Activated CD4-positive, alpha-beta T cell treated with anti-CD3 and anti-CD28 coated beads, Interleukin-2, amount 50 U/mL, for 1 hour (primary cell): ENCODE measurements at regions not wholly inside any gene's neighbourhood (a gene's known extent, or its start where the extent isn't known, plus 50 kb on each side); places are given as distances from the start of the nearest gene placed in this dataset.
"Not testable (repeated sequence)": the region's sequence is repeated elsewhere in the genome, so short reads cannot be mapped to it uniquely, and the experiment has no call there.

Experiments
- DNase-seq: peaks from one replicate; pipeline ENCODE4 v3.0.0-alpha.2; 2020

DNA sequence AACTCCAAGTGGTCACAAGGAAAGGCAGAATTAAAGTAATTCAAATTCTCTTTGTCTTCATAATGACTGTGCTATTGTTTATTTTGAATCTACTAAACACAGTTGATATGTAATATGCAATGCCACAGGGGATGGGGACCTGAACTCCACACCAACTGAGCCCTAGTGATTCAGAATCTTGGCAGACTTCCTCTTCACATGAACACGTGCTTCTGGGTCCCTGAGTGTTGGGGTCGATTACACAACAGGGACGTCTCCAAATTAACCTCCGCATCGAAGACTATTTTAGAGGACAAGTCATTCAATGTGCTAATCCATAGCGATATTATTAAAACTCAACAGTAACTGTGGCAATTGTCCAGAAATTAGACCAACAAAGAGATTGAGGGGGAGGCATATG, 95.3 kb upstream of the CARD11 start:
- DNase-seq, result no peak

DNA sequence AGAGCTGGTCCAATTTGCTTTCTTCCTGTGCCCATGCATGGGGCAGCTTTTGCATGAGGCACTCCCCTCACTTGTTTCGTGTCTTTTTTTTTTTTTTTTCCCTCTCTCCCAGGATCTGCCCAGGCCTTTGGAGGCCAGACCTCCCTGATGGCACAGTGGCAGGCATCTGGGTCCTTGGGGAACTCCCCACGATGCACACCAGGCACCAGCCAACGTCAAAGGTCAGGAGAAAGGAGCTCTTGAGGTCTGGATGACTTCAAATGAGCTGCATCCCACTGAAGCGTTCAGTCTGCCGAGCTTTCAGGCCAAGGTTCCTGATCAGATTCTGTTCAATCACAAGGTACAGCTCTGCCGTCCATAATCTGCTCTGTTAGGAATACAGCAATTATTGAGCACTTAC, 97.2 kb upstream of the CARD11 start:
- no peak for DNase-seq

DNA sequence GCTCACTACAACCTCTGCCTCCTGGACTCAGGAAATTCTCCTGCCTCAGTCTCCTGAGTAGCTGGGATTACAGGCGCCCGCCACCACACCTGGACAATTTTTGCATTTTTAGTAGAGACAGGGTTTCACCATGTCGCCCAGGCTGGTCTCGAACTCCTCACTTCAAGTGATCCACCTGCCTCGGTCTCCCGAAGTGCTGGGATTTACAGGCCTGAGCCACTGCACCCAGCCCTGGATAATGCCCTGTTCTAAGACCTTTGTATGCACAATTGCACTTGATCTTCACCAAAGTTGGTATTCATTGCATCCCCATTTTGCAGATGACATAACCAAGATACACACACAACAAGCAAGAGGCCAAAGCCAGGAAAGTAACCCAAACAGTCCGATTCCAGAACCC, 97.7 kb upstream of the CARD11 start:
- DNase-seq, result no peak

DNA sequence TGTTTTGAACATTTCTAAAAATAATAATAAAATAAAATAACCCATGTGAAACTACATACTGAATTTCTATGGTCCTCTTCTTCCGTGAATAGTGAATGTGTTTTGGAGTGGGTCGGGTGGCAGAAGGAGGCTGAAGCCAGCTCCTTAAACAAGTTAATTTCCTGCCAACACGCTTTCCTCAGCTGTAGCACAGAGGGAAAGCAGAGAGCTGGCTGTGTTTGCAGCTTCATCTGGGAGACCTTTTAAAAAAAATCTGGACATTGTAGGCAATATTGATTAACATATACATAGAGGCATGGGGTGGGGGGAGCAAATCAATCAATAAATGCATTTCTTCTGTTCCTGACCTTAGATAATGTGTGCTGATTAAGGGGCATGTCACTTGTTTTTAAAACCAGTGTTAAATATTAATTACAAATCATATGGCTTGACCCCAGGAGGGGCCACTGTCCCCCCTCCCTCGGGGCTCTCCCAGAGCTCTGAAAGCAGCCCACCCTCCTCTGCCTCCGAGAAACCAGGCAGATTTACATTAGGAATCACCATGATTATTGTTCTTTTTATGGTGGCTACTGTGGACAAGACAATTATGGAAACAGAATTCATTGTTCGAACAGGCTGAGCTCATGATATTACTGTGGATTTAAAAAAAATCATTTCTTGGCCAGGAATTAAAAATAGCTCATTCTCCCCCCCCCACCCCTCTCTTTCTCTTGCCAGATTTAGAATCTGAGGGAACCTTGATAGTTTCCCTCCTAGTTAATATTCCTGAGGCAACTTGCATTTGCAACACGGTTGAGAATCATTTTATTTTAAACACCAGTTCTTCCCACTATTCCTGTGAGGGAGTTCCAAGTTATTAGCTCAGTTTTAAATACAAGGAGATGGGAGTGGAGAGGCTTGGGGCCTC, 100.5 kb upstream of the CARD11 start:
- DNase-seq, result no peak

DNA sequence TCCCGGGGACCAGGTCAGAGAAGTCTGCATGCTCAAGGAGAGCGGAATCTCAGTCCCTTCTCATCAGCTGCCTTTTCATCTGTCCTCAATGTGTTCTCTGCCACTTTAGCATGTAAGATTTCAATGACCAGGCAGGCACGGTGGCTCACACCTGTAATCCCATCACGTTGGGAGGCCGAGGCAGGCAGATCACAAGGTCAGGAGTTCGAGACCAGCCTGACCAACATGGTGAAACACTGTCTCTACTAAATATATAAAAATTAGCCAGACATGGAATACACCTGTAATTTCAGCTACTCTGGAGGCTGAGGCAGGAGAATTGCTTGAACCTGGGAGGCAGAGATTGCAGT, 101.1 kb upstream of the CARD11 start:
- DNase-seq, result not testable (repeated sequence)

DNA sequence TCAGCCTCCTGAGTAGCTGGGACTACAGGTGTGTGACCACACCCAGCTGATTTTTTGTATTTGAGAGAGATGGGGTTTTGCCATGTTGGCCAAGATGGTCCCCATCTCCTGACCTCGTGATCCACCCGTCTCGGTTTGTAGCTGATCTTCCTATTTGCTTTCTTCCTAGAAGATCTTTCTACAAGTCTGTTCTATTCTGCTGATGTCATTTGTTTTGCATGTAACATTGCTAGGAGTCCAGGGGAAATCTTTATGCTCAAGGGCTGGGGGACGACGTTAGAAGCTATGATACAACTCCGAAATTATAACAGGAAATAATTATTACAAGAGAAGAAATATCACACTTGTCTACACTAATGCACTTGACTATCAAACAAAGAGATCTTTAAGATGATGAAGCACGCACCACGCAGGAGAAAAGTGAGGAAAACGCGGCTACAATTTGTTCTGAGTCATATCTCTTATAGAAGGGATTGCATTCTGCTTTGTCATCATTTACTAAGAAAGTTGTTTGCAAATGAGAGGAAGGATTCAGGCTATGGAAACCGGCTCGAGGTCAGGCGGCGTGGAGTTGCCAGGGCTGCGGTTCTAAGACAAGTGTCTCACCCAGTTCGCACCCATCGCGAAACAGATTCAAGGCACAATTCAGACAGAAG, 103.0 kb upstream of the CARD11 start:
- DNase-seq, result no peak

DNA sequence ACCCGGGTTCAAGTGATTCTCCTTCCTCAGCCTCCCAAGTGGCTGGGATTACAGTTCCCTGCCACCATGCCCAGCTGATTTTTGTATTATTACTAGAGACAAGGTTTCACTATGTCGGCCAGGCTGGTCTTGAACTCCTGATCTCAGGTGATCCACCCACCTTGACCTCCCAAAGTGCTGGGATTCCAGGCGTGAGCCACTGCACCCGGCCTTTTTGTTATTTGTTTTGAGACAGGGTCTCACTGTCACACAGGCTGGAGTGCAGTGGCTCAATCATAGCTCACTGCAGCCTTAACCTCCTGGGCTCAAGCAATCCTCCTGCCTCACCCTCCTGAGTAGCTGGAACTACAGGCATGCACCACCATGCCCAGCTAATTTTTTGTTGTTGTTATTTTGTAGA, 104.8 kb upstream of the CARD11 start:
- DNase-seq, result not testable (repeated sequence)

DNA sequence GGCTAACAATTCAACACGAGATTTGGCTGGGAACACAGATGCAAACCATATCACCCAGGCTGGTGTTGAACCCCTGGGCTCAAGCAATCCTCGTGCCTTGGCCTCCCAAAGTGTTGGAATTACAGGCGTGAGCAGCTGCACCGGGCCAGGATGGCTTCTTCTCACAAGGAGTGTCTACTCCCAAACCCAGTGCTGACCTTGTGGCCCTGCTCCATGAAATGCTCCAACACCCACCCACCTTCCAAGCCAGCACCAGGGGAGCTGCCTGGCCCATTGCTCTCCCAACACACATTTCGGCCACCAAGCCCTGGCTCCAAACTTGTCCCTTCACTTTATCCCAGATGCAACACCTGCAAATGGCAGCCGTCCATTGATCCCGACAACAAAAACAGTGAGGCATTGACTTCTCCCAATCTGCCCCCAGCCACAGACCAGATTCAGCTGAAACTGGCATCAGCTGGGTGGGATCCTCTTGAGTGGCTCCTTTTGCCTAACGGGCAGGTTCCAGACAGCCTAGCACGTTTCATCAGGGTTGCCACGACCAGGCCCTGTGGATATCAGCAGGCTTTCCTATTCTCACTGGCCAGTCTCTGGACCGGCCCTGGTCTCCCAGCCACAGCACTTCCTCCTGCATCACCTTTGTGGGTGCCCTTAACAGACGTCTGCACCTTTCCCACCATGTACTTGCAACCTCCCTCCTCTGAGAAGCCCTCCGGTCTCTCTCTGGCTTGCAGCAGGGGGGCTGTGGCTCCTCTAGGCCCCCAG, 105.7 kb upstream of the CARD11 start:
- no peak for DNase-seq

DNA sequence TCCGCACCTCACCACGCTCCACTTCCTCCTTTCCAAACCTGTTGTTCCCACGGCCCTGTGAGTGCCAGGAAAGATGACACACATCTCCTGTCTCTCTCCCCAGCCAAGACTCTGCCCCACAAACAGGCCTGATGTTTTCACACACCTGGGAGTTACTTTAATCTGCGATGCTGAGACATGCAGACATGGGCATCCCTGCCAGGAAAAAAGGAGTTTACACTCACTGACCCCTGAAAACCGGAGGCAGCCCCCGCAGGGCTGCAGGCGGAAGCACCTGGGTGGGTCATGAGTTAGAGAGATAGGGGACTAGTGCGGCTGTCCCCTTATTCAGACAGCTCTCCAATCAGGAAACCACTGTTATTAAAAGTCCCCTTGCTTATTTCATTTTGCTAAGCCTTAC, 106.4 kb upstream of the CARD11 start:
- DNase-seq, result no peak

DNA sequence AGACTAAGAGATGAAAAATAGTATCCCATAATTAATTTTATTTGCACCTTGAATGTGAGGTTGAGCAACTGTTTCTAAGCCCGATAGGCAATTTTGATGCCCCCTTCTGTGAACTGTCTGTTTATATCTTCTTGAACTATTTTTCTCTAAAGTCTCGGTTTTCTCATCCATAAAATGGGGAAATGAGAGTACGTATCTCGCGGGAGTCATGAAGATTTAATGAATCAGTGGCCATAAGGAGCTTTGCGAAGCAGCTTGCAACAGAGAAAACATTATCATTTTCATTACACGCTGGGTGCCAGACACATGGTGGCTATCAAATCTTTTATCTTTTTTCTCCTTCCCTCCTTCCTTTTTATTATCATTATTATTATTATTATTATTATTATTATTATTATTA, 108.1 kb upstream of the CARD11 start:
- no peak for DNase-seq

DNA sequence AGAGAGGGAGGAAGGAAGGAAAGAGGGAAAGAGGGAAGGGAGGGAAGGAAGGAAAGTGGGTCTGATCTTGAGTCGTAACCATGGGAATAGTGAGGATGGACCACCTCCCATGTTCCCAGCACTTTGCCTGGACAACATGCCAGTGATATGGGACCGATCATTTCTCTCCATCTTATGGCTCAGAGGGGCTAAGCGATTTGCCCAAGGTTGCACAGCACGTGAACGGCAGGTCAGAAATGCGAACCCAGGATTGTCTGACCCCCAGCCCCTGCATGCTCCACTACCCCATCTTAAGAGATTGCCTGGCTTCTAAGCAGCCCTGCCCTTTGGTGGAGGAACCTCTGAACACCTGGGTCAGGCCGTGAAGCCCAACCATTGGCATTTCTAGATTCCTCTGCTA, 109.0 kb upstream of the CARD11 start:
- DNase-seq, result no peak

DNA sequence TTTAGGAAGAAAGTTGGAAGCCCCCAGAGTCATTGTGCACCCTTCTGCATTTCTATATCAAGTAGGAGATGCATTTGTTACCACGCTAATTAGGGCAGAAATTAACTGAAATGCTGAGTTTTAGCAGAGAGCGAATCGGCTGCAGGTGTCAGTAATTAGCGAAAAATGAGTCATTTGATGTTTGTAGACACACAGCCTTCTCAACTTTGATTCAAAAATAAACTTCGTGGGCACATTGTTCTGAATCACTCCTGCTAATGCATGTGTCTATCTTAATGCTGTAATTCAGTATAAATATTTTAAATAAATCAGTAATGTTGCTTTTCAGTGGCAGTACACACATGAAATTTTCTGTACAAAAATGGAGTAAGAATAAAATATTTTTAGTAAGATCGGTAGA, 109.5 kb upstream of the CARD11 start:
- no peak for DNase-seq

DNA sequence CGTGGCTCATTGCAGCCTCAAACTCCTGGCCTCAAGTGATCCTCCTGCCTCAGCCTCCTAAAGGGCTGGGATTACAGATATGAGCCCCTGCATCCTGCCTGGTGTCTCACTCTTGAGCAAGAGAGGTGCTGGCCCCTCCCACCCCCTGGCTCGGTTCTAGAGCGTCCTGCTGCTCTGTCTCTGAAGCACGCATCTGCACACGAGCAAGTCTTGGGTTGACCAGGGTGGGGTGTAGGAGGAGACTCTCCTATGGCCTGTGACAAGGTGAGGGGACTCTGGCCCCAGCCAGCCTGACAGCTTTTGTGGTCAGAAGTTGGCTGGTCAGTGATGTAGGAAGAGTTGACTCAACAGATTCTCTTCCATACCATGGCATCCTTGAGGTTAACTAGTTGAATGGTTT, 110.7 kb upstream of the CARD11 start:
- DNase-seq, result no peak

DNA sequence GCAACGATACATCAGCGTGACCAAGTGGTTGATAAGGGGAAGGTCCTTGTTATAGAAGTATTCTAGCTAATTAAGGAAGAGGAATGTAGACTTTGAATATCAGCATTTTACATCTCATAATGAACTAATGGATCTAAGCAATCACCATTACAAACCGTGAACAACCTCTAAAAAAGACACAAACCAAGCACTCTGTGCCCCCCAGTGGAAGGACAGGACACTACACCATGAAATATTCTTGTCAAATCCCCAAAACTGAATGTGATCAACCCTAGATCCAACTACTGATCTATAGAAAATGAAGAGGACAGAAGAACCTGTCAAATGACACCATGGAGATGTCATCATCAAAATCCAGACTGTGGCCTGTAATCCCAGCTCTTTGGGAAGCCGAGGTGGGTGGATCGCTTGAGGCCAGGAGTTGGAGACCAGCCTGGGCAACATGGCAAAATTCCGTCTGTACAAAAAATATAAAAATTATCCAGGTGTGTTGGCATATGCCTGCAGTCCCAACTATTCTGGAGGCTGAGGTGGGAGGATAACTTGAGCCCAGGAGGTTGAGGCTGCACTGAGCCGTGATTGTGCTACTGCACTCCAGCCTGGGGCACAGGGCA, 111.3 kb upstream of the CARD11 start:
- peak; percentile 54 for DNase-seq

DNA sequence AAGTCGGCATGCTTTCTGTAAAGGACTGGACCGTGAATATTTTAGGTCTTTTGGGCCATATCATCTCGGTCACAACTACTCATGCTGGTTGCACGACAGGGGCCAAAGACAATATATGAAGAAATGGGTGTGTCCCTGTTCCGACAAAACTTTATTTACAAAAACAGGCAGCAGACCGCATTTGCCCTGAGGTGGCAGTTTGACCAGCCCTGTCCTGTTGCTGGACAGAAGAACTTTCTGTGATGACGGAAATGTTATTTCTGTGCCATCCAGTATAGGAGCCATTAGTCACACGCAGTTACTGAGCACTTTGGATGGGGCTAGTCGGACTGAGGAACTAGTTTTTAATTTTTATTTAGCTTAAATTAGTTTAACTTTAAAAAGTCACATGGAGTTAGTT, 112.8 kb upstream of the CARD11 start:
- no peak for DNase-seq

DNA sequence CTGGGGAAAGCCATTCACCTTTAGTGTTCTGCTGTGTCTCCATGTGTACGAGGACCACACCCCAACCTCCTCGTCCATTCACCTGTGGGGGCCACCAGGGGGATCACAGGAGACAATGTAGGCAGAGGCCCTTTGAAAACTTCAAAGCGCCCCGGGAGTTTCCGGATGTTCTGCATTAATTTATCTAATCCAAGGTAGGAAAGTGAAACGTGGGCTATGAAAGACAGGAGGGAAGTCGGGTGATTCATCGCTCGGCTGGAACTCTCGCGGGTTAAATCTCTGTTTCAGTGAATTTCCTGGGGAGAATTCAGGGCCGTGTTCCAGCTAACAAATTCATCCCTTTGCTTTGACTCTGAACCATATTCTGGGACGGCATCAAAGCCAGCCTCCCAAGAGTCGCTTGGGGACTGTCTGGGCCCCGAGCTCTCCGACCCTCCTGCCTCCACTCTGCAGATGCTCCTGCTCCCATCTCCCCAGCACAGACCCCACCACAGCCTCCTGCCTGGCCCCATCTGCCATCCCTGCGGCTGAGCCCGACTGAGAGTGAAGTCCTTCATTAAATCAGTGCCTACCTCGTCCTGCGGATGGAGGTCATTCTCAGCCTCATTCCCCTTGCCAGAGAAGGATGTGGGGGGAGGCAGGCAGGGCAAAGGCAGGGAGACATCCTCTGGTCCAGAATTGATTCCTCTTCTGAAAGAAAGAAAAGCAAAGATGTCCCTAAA, 114.1 kb upstream of the CARD11 start:
- no peak for DNase-seq

DNA sequence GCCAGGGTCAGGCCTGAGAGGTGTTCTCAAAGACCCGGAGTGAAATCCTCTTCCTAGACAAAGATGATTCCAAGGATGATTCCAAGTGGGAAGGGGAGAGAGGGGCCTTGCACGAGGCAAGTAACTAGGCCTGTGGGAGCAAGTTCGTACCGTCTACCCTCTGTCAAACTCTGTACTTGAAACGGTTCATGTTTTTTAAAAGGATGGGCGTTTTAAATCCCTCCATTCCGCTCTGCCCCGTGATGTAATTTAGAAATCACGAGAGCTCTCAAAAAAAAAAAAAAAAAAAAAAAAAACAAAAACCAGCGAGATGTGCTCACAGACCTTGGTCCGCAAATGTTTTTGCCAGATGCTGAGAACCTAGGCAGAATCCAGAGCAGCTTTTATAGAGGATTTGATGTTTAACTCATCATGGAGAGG, 114.7 kb upstream of the CARD11 start:
- no peak for DNase-seq

DNA sequence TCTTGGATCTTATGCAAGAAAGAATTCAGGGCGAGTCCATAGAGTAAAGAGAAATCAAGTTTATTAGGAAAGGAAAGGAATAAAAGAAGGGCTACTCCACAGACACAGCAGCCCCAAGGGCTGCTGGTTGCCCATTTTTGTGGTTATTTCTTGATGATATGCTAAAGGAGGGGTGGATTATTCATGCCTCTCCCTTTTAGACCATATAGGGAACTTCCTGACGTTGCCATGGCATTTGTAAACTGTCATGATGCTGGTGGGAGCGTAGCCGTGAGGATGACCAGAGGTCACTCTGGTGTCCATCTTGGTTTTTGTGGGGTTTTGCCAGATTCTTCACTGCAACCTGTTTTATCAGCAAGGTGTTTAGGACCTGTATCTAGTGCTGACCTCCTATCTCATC, 115.4 kb upstream of the CARD11 start:
- DNase-seq, result no peak

DNA sequence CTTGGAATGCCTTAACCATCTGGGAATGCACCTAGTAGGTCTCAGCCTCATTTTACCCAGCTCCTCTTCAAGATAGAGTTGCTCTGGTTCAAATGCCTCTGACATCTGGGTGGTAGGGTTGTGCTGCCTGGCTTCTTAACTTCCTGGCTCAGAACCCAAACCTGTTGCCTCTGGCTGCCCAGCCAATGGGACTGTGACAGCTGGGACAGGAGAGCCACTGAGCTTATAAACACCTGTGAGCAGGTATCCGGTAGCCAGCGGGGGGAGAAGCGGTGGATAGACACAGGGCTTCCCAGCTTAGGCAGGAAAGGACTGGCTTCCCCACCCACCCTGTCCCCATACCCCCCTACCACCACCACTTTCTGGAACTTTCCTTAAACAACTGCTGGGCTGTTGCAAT, 115.8 kb upstream of the CARD11 start:
- DNase-seq, result no peak

DNA sequence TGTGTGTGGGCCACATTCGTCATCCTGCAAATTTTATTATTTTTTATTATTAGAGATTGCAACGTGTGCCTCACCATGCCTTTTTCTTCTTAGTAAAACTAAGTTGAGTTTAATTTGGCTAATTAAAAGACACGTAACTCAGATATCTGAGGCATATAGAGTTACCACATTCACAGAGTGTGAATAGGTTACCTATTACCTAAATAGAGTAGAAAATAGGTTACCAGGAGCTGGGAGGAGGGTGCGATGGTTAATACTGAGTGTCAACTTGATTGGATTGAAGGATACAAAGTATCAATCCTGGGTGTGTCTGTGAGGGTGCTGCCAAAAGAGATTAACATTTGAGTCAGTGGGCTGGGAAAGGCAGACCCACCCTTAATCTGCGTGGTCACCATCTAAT, 116.3 kb upstream of the CARD11 start:
- DNase-seq, result not testable (repeated sequence)

DNA sequence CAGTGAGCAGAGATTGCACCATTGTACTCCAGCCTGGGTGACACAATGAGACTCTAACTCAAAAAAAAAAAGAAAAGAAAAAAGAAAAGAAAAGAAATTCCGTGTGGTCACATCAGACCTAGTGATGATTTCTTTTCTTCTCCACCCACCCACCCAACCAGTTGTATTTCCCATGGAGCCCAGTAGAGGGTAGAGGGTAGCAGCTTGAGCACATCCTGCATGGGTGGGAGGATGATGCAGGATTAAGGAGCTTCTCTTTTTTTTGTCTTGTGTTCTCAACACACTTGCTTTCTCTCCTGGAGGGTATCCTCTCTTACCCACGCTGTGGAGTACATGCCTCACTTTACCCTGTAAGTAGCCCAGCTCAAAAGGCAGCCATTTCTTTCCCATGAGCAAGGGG, 118.6 kb upstream of the CARD11 start:
- DNase-seq, result no peak

DNA sequence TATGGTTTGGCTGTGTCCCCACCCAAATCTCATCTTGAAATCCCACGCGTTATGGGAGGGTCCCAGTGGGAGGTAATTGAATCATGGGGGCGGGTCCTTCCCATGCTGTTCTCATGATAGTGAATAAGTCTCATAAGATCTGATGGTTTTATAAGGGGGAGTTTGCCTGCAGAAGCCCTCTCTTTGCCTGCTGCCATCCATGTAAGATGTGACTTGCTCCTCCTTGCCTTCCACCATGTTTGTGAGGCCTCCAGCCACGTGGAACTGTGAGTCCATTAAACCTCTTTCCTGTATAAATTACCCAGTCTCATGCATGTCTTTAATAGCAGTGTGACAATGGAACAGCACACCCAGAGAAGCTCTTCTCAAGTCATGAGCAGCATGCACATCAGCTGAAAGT, 119.1 kb upstream of the CARD11 start:
- not testable (repeated sequence) for DNase-seq

DNA sequence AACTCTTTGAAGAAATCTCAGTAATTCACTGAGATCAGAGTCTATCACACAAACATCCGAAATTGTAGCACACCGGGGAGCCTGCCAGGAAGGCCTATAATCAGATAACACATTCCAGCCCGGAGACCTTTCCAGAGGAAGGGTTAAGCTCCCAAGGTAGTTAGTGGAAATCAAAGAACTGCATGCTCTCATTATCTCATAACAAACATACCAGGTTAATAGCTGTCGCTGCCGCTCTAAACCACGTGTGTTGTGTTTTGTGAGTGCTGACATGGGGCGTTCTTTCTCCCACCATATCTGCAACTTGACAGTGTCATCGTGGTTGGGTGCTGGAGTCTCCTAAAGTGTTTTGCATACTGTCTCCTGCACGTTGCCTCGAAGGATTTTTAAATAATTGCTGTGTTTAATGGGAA, 120.7 kb upstream of the CARD11 start:
- no peak for DNase-seq
